HG03342 (cell line): ENCODE measurements at regions not wholly inside any gene's neighbourhood (a gene's known extent, or its start where the extent isn't known, plus 50 kb on each side); places are given as distances from the start of the nearest gene placed in this dataset.

Source experiments
- ATAC-seq: cut with Tn5 transposase; IDR thresholded peaks from one replicate; pipeline ENCODE4 v1.9.1; 2021; ENCODE audit warnings: mild to moderate bottlenecking, moderate library complexity; ENCODE audit not compliant: unreplicated experiment

- no peak for ATAC-seq
These were observed 88.2 kb upstream of the STT3B start for GRCh38 chr3:31444220-31445142.

GRCh38 chr3:31445701-31446100, 87.0 kb upstream of the STT3B start:
- ATAC-seq: no peak

GRCh38 chr3:31448035-31448881, 84.5 kb upstream of the STT3B start:
- ATAC-seq: peak; percentile 74

GRCh38 chr3:31448882-31449243, 83.9 kb upstream of the STT3B start:
- ATAC-seq: peak; percentile 22

GRCh38 chr3:31449318-31449717, 83.4 kb upstream of the STT3B start:
- ATAC-seq: no peak

- no peak for ATAC-seq
These were observed 82.4 kb upstream of the STT3B start for GRCh38 chr3:31450345-31450744.

- no peak for ATAC-seq
These were observed 80.1 kb upstream of the STT3B start for GRCh38 chr3:31452495-31453106.

GRCh38 chr3:31453430-31453829, 79.3 kb upstream of the STT3B start:
- ATAC-seq: no peak

- no peak for ATAC-seq
These were observed 77.2 kb upstream of the STT3B start for GRCh38 chr3:31455524-31455923.

GRCh38 chr3:31456373-31456772, 76.4 kb upstream of the STT3B start:
- no peak for ATAC-seq

- ATAC-seq: no peak
These were observed 71.3 kb upstream of the STT3B start for GRCh38 chr3:31461426-31461825.

- ATAC-seq: peak; percentile 90
These were observed 70.6 kb upstream of the STT3B start for GRCh38 chr3:31462050-31462569.

GRCh38 chr3:31465999-31466398, 66.7 kb upstream of the STT3B start:
- ATAC-seq: no peak

GRCh38 chr3:31466866-31467265, 65.9 kb upstream of the STT3B start:
- no peak for ATAC-seq

GRCh38 chr3:31468433-31468832, 64.3 kb upstream of the STT3B start:
- ATAC-seq: no peak

GRCh38 chr3:31469385-31469784, 63.3 kb upstream of the STT3B start:
- no peak for ATAC-seq

- no peak for ATAC-seq
These were observed 60.0 kb upstream of the STT3B start for GRCh38 chr3:31472479-31473390.

- ATAC-seq: no peak
These were observed 56.5 kb upstream of the STT3B start for GRCh38 chr3:31476209-31476608.

GRCh38 chr3:31479431-31479830, 53.3 kb upstream of the STT3B start:
- ATAC-seq: no peak

GRCh38 chr3:31481697-31482096, 51.0 kb upstream of the STT3B start:
- no peak for ATAC-seq
